Choroid plexus epithelial cell (primary cell): ENCODE measurements at regions not wholly inside any gene's neighbourhood (a gene's known extent, or its start where the extent isn't known, plus 50 kb on each side); places are given as distances from the start of the nearest gene placed in this dataset.

ENCODE experiments used
- DNase-seq: peaks from one replicate; pipeline ENCODE4 v3.0.0-alpha.2; 2010; ENCODE audit warnings: low read depth
- H3K4me3 ChIP-seq: 2 replicates; pipeline ENCODE4 v1.5.1; 2011; ENCODE audit warnings: low read depth, mild to moderate bottlenecking, control low read depth, low read length, moderate library complexity
- TF ChIP-seq, protein P1 (sequence below): conservative IDR thresholded peaks from 2 replicates; pipeline ENCODE4 v1.5.1; 2011; ENCODE audit warnings: low read depth, mild to moderate bottlenecking, control low read depth, inconsistent platforms, low read length, moderate library complexity

DNA sequence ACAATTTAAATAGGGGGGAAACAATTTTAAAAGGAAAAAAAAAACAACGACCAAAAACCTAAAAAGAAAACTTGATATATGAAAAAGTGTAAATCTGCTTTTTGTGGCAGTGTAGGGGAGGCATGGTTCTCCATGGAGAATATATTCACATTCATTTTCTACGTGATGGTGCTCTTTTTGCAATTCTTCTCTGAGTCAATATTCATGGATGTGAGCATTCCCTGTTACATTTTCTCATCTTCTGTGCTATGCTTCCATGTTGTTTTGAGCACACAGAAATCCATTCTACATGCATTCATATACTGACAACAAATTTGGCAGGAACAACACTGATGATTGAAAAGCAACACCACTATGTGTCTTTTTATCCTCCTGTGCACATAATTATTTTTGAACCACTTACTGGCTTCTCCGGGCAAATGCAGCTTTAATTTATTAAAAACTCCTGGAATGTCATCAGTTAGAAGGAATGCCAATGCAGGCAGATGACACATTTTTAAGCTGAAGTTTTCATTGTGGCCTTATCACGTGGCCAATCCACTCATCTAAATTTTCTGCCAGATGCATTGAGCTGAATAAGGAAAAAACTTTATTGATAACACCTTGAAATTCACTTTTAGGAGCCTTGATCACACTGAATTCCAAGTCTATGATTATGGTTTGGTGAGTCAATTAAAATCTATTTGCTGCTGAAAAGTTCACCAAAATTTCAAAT lies 590.6 kb downstream of the NUF2 start:
- no peak overlapping the region for H3K4me3 ChIP-seq
- DNase-seq = no peak
- TF ChIP-seq, protein P1, sequence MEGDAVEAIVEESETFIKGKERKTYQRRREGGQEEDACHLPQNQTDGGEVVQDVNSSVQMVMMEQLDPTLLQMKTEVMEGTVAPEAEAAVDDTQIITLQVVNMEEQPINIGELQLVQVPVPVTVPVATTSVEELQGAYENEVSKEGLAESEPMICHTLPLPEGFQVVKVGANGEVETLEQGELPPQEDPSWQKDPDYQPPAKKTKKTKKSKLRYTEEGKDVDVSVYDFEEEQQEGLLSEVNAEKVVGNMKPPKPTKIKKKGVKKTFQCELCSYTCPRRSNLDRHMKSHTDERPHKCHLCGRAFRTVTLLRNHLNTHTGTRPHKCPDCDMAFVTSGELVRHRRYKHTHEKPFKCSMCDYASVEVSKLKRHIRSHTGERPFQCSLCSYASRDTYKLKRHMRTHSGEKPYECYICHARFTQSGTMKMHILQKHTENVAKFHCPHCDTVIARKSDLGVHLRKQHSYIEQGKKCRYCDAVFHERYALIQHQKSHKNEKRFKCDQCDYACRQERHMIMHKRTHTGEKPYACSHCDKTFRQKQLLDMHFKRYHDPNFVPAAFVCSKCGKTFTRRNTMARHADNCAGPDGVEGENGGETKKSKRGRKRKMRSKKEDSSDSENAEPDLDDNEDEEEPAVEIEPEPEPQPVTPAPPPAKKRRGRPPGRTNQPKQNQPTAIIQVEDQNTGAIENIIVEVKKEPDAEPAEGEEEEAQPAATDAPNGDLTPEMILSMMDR = no peak

DNA sequence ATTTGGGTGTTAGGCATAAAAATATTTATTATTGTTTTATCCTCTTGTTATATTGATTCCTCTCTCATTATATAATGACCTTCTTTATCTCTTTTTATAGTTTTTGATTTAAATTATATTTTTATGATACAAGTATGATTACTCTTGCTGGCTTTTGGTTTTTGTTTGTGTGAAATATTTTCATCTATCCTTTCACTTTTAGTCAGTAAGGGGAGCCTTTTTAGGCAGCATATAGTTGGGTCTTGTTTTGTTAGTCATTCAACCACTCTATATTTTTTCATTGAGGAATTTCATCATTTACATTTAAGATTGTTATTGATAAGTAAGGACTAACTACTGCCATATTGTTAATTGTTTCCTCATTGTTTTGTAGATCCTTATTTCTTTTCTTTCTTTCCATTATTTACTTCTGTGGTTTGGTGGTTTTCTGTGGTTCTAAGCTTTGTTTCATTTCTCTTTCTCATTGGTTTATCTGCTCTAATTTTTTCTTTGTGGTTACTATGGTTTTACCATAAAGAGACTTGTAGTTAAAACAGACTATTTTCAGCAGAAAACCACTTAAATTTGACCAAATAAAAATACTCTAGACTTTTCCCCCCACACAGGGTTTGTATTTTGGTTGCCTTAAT lies 593.1 kb downstream of the NUF2 start:
- DNase-seq = no peak
- TF ChIP-seq, protein P1 = no peak
- H3K4me3 ChIP-seq = no peak overlapping the region

DNA sequence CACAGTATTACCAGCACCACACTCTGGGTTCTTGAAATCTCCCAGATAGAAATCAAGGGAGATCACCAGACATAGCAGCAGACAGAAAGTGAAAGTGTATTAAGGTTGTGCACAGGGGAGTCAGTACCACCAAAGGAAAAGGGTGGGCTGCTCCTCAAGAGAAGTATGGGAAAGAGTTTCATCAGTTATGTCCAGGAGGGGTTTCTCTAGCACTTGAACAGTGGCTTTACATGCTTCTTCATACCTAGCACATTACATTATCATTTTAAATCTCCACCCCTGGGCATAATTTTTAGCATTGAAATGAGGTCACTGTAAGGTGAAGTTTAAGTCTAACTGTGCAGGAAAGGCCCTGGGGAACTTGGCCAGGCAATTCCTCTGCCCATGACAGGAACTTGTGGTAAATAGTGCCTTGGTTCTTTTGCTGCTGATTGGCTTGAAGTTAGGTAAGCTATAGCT lies 601.0 kb downstream of the NUF2 start:
- no peak for DNase-seq
- H3K4me3 ChIP-seq = no peak overlapping the region
- TF ChIP-seq, protein P1 = no peak

DNA sequence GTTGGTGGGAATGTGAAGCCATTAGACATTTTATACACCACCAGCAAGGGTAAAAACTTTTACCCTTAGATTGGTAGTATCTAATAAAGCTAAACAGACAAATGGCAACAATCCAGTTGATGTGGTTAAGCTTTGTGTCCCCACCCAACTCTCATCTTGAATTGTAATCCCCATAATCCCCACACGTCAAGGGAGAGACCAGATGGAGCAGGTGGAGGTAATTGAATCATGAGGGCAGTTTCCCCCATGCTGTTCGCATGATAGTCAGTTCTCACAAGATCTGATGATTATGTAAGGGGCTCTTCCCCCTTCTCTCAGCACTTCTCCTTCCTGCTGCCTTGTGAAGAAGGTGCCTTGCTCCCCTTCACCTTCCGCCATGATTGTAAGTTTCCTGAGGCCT lies 602.3 kb downstream of the NUF2 start:
- no peak overlapping the region for H3K4me3 ChIP-seq
- TF ChIP-seq, protein P1 = no peak
- DNase-seq = no peak

DNA sequence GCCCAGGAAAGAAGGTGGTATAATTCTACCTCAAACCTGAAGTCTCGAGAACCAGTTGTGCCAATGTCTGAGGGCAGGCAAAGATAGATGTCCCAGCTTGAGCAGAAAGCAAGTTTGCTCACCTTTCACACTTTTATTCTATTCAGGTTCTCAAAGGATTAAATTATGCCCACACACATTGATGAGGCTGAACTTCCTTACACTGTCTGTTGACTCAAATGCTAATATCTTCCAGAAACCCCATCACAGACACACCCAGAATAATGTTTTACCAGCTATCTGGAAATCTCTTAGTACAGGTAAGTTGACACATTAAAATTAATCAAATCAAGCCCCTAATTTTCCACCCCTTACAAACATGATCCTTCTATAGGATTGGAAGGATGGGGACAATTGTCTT lies 605.7 kb downstream of the NUF2 start:
- TF ChIP-seq, protein P1 = no peak
- H3K4me3 ChIP-seq = no peak overlapping the region
- no peak for DNase-seq

DNA sequence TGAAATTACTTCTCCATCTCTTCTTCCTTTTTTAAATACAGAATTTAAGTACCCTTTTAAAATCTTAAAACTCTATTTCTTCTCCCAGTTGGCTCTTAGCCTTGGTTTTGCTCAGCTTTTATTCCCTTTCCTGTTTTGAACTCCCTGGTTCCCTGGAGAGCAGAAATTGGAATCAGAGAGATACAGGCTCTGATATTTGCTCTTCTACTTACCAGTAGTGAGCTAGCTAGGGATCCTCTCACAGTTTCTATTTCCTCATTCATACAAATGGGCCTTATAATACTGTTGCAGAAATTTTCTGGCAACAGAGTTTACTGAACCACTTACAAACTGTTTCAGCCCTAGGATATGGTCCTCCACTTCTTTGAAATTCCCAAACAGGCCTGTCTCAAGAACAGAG lies 606.3 kb downstream of the NUF2 start:
- TF ChIP-seq, protein P1 = no peak
- H3K4me3 ChIP-seq = no peak overlapping the region
- no peak for DNase-seq

DNA sequence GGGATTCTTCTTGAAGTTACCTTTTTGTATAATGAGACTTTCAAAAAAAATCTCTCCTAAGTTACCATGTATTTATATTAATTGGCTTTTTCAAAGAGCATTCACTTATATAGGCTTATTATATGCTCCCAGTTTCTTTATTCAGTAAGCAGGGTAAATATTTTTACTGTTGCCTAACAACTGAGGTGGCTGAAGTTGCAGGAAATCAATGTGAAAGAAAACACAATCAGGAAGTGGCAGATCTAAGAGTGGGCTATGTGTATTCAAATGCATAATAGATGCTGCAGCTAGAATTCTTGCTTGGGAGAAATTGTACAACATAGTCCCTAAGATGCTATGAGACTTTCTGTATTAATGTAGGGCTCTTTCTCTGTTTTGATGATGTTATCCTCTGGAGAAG lies 606.9 kb downstream of the NUF2 start:
- no peak overlapping the region for H3K4me3 ChIP-seq
- TF ChIP-seq, protein P1 = no peak
- DNase-seq = no peak
